HEK293 (cell line): ENCODE measurements at regions not wholly inside any gene's neighbourhood (a gene's known extent, or its start where the extent isn't known, plus 50 kb on each side); places are given as distances from the start of the nearest gene placed in this dataset.

Experiments used
- GLIS2 ChIP-seq: fragments of 450-650 bp; formaldehyde crosslinking; IDR thresholded peaks from 2 replicates; pipeline ENCODE4 v1.5.1; 2016; ENCODE audit warnings: missing biosample characterization, missing genetic modification characterization
- ZNF423 ChIP-seq: fragments of 450-650 bp; formaldehyde crosslinking; IDR thresholded peaks from 2 replicates; pipeline ENCODE4 v1.5.1; 2016; ENCODE audit warnings: missing biosample characterization, missing genetic modification characterization
- ZNF660 ChIP-seq: fragments of 450-650 bp; IDR thresholded peaks from 2 replicates; pipeline ENCODE4 v1.5.1; 2018; ENCODE audit warnings: missing biosample characterization, mild to moderate bottlenecking, missing genetic modification characterization
- ZNF747 ChIP-seq: fragments of 450-650 bp; formaldehyde crosslinking; IDR thresholded peaks from 2 replicates; pipeline ENCODE4 v1.5.1; 2016; ENCODE audit warnings: missing biosample characterization, missing genetic modification characterization
- ZNF785 ChIP-seq: fragments of 450-650 bp; formaldehyde crosslinking; IDR thresholded peaks from 2 replicates; pipeline ENCODE4 v1.5.1; 2016; ENCODE audit warnings: missing biosample characterization, missing genetic modification characterization
- TF ChIP-seq, protein P1 (sequence below): fragments of 450-650 bp; formaldehyde crosslinking; IDR thresholded peaks from 2 replicates; pipeline ENCODE4 v1.5.1; 2016; ENCODE audit warnings: missing biosample characterization, missing genetic modification characterization

DNA sequence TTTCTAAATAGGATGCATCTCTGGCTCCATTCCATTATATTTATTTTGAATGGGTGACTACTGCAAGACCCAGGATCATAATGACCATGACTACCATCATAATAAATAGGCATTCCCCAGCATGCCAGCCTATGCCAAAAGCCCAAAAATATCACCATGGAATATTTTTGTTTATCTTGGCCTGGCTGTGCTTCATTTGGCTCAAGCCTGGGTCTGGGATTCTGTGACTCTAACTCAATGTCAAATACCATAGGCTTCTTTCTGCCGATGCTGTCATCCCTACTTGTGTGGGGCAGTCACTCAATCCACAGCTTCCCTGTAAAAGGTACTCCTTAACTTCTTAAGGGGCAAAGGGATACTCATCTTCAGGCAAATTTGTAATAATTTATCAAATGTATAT, 66.6 kb downstream of the DIRAS3 start:
- TF ChIP-seq, protein P1, sequence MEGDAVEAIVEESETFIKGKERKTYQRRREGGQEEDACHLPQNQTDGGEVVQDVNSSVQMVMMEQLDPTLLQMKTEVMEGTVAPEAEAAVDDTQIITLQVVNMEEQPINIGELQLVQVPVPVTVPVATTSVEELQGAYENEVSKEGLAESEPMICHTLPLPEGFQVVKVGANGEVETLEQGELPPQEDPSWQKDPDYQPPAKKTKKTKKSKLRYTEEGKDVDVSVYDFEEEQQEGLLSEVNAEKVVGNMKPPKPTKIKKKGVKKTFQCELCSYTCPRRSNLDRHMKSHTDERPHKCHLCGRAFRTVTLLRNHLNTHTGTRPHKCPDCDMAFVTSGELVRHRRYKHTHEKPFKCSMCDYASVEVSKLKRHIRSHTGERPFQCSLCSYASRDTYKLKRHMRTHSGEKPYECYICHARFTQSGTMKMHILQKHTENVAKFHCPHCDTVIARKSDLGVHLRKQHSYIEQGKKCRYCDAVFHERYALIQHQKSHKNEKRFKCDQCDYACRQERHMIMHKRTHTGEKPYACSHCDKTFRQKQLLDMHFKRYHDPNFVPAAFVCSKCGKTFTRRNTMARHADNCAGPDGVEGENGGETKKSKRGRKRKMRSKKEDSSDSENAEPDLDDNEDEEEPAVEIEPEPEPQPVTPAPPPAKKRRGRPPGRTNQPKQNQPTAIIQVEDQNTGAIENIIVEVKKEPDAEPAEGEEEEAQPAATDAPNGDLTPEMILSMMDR (tag by site-specific recombination), result no peak
- no peak for TF ChIP-seq GLIS2 (tag by site-specific recombination)
- no peak for TF ChIP-seq ZNF660 (tag by site-specific recombination)
- TF ChIP-seq ZNF785 (tag by site-specific recombination), result no peak
- no peak for TF ChIP-seq ZNF747 (tag by site-specific recombination)
- no peak for TF ChIP-seq ZNF423 (tag by site-specific recombination)
